ACC112 (cell line): ENCODE measurements at regions not wholly inside any gene's neighbourhood (a gene's known extent, or its start where the extent isn't known, plus 50 kb on each side); places are given as distances from the start of the nearest gene placed in this dataset.

Experiments
- H2AFZ ChIP-seq: fragments of 200-600 bp; sonication (generic); one replicate; pipeline ENCODE4 v1.6.0; 2017; ENCODE audit warnings: antibody characterized with exemption, low read length; ENCODE audit not compliant: unreplicated experiment
- H3K27ac ChIP-seq: fragments of 200-600 bp; sonication (generic); 2 replicates; pipeline ENCODE4 v1.5.1; 2014; ENCODE audit warnings: low read depth, mild to moderate bottlenecking, antibody characterized with exemption, low read length, moderate library complexity
- H3K27me3 ChIP-seq: fragments of 200-600 bp; sonication (generic); 2 replicates; pipeline ENCODE4 v1.6.1; 2014; ENCODE audit warnings: mild to moderate bottlenecking, antibody characterized with exemption, low read length, moderate library complexity, mixed read lengths; ENCODE audit not compliant: insufficient read depth
- H3K36me3 ChIP-seq: fragments of 200-600 bp; sonication (generic); 2 replicates; pipeline ENCODE4 v1.6.1; 2016; ENCODE audit warnings: mild to moderate bottlenecking, antibody characterized with exemption, low read length, moderate library complexity, mixed read lengths; ENCODE audit not compliant: insufficient read depth
- H3K4me1 ChIP-seq: fragments of 200-600 bp; sonication (generic); one replicate; pipeline ENCODE4 v1.6.1; 2016; ENCODE audit warnings: low read length, mixed read lengths; ENCODE audit not compliant: insufficient read depth, unreplicated experiment, control insufficient read depth
- H3K4me3 ChIP-seq: fragments of 200-600 bp; sonication (generic); 2 replicates; pipeline ENCODE4 v1.5.1; 2014; ENCODE audit warnings: mild to moderate bottlenecking, low read depth, low read length
- H3K79me2 ChIP-seq: fragments of 200-600 bp; sonication (generic); one replicate; pipeline ENCODE4 v1.6.0; 2016; ENCODE audit warnings: low read length; ENCODE audit not compliant: control insufficient read depth, unreplicated experiment, insufficient read depth

GRCh38 chr4:35286434-35286833 lies 957.9 kb downstream of the ARAP2 start:
- Histone ChIP-seq H3K4me3 (no peak overlapping the region), H3K27me3 (no peaks in the 10 kb centered on the region), H3K27ac (no peak overlapping the region), H3K36me3 (no peaks in the 10 kb centered on the region), H2AFZ (no peak overlapping the region), H3K79me2 (no peaks in the 10 kb centered on the region), H3K4me1 (no peaks in the 10 kb centered on the region)

DNA sequence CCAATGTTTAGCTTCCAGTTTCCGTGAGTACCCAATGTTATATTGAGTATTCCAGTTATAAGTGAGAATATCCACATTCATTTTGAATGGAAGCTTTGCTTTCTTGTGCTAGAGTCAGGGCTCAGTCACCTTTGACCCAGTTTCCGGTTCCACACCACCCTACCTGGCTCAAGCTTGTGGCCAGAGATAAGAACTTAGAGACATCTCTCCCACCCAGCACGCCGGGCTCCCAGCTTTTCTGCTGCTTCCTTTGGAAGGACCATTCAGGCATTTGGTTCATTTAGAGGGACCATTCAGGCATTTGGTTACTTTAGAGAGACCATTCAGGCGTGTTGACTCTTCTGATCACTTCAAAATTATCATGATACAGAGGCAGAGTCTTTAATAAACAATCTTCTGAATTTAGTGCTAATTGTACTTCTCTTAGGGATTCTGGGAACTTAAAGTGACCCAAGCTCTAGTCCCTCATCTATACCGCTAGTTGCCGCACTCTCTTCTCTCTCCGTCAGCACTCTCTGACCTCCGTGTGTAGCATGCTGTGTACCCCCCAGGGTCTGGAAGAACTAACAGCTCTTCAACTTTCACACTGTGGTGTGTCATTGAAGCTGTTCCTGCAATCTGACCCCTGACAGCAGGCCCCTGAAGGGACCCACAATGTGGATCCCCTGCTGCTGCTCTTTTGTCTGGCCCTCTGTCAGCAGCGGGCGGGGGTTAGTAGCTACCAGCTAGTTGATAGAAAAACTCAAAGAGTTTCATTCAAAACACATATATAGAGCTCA lies 943.1 kb downstream of the ARAP2 start:
- Histone ChIP-seq H2AFZ (no peak overlapping the region), H3K4me3 (no peak overlapping the region), H3K27ac (no peak overlapping the region), H3K4me1 (no peaks in the 10 kb centered on the region), H3K27me3 (no peaks in the 10 kb centered on the region), H3K79me2 (no peaks in the 10 kb centered on the region), H3K36me3 (no peaks in the 10 kb centered on the region)

DNA sequence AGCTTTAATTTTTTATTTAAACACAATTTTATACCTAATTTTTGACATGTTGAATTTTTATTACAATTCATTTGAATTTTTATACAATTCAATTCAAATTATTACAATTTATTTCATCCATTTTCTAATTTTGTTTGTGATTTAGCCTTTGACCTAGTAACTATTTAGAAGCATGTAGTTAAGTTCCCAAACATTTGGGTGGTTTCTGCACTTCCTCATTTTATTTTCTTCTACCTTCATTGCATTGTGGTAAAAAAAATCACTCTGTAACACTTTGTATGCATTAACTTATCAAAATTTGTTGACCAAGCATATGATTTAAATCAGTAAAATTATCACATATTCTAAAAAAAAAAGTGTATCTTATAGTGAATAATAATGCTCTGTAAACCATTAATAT lies 928.9 kb downstream of the ARAP2 start:
- no peaks in the 10 kb centered on the region for H3K79me2 ChIP-seq
- H3K27me3 ChIP-seq: no peaks in the 10 kb centered on the region
- H3K4me3 ChIP-seq: no peak overlapping the region
- H2AFZ ChIP-seq: no peak overlapping the region
- no peaks in the 10 kb centered on the region for H3K4me1 ChIP-seq
- H3K27ac ChIP-seq: no peak overlapping the region
- no peaks in the 10 kb centered on the region for H3K36me3 ChIP-seq

GRCh38 chr4:35325908-35326453 lies 918.3 kb downstream of the ARAP2 start:
- no peaks in the 10 kb centered on the region for H3K4me1 ChIP-seq
- H3K4me3 ChIP-seq: no peak overlapping the region
- no peaks in the 10 kb centered on the region for H3K27me3 ChIP-seq
- no peak overlapping the region for H3K27ac ChIP-seq
- no peak overlapping the region for H2AFZ ChIP-seq
- H3K79me2 ChIP-seq: no peaks in the 10 kb centered on the region
- H3K36me3 ChIP-seq: no peaks in the 10 kb centered on the region

GRCh38 chr4:35342833-35343232 lies 901.5 kb downstream of the ARAP2 start:
- Histone ChIP-seq H3K27me3 (no peaks in the 10 kb centered on the region), H3K4me3 (no peak overlapping the region), H3K27ac (no peak overlapping the region), H3K4me1 (no peaks in the 10 kb centered on the region), H3K36me3 (no peaks in the 10 kb centered on the region), H3K79me2 (no peaks in the 10 kb centered on the region), H2AFZ (no peak overlapping the region)

GRCh38 chr4:35347276-35347675 lies 897.0 kb downstream of the ARAP2 start:
- Histone ChIP-seq H3K4me1 (no peaks in the 10 kb centered on the region), H3K27ac (no peak overlapping the region), H3K27me3 (no peaks in the 10 kb centered on the region), H3K79me2 (no peaks in the 10 kb centered on the region), H2AFZ (no peak overlapping the region), H3K4me3 (no peak overlapping the region), H3K36me3 (no peaks in the 10 kb centered on the region)

DNA sequence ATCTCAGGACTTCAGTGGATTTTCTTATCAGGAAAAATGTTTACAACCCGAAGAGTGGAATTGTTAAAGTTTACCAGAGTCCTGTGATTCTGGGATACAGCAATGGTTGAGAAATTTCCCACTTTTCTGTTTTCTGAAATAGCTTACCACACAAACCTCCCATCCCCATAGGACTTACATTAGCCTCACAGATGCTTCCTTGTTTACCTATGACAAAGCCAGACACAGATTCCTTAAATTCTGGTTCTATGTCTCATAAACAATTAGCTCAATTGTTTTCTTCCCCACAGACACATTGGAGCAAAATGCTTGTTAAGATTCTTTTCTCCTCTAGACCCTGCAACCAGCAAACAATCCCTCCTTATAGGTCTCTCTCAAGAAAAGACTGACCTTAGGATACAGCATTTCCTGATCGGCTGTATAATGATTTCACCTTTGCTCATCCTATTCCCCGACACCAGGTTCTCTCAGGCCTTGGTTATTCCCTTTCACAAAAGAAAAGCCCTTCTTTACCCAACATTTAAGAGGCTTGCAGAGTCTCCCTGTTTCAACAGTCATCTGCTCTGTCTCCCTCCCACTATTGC lies 886.2 kb downstream of the ARAP2 start:
- Histone ChIP-seq H3K79me2 (no peaks in the 10 kb centered on the region), H2AFZ (no peak overlapping the region), H3K36me3 (no peaks in the 10 kb centered on the region), H3K27me3 (no peaks in the 10 kb centered on the region), H3K4me3 (no peak overlapping the region), H3K4me1 (no peaks in the 10 kb centered on the region), H3K27ac (no peak overlapping the region)

GRCh38 chr4:35364321-35364870 lies 879.9 kb downstream of the ARAP2 start:
- Histone ChIP-seq H3K36me3 (no peaks in the 10 kb centered on the region), H3K27me3 (no peaks in the 10 kb centered on the region), H3K4me1 (no peaks in the 10 kb centered on the region), H3K79me2 (no peaks in the 10 kb centered on the region), H2AFZ (no peak overlapping the region), H3K27ac (no peak overlapping the region), H3K4me3 (no peak overlapping the region)

- H3K27ac ChIP-seq: no peak overlapping the region
- H3K79me2 ChIP-seq: no peaks in the 10 kb centered on the region
- H3K4me1 ChIP-seq: no peaks in the 10 kb centered on the region
- no peaks in the 10 kb centered on the region for H3K36me3 ChIP-seq
- H3K4me3 ChIP-seq: no peak overlapping the region
- H3K27me3 ChIP-seq: no peaks in the 10 kb centered on the region
- H2AFZ ChIP-seq: no peak overlapping the region
These were observed 879.1 kb downstream of the ARAP2 start for GRCh38 chr4:35365186-35365585.

GRCh38 chr4:35399912-35400311 lies 844.4 kb downstream of the ARAP2 start:
- no peak overlapping the region for H3K27ac ChIP-seq
- no peaks in the 10 kb centered on the region for H3K27me3 ChIP-seq
- H2AFZ ChIP-seq: no peak overlapping the region
- H3K79me2 ChIP-seq: no peaks in the 10 kb centered on the region
- no peaks in the 10 kb centered on the region for H3K36me3 ChIP-seq
- no peak overlapping the region for H3K4me3 ChIP-seq
- no peaks in the 10 kb centered on the region for H3K4me1 ChIP-seq

DNA sequence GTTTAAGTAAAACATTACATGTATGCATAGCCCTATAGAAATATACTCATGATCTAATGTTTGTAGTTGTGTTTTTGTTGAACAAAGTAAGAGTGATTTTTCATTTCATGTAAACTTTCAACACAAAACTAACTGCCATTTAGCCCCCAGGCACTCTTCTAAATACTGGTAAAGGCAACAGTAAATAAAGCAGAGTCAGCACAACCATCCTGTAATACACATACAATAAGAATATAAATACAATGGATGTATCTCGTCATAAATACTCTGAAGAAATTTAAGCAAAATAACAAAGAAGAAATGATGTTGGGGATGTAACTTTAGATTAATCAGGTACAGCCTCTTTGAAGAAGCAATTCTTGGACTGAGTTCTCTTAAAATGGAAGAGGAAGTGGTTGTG lies 821.2 kb downstream of the ARAP2 start:
- Histone ChIP-seq H3K79me2 (no peaks in the 10 kb centered on the region), H3K4me1 (no peaks in the 10 kb centered on the region), H2AFZ (no peak overlapping the region), H3K27me3 (no peaks in the 10 kb centered on the region), H3K4me3 (no peak overlapping the region), H3K36me3 (no peaks in the 10 kb centered on the region), H3K27ac (no peak overlapping the region)
